Neural progenitor cell (in vitro differentiated cells): ENCODE measurements at regions not wholly inside any gene's neighbourhood (a gene's known extent, or its start where the extent isn't known, plus 50 kb on each side); places are given as distances from the start of the nearest gene placed in this dataset.

Experiments used
- DNase-seq: peaks from one replicate; pipeline ENCODE4 v3.0.0-alpha.2; 2016; ENCODE audit warnings: low spot score
- H2AFZ ChIP-seq: fragments of 200-600 bp; sonication (generic); replicated peaks from 2 replicates; pipeline ENCODE4 v1.6.1; 2016; ENCODE audit warnings: antibody characterized with exemption
- H3F3A ChIP-seq: fragments of 200-600 bp; sonication (generic); 2 replicates; pipeline ENCODE4 v1.6.1; 2016; ENCODE audit warnings: antibody characterized with exemption, low read depth
- H3K27ac ChIP-seq: fragments of 200-600 bp; sonication (generic); 2 replicates; pipeline ENCODE4 v1.5.1; 2016; ENCODE audit warnings: mild to moderate bottlenecking
- H3K27me3 ChIP-seq: fragments of 200-600 bp; sonication (generic); 2 replicates; pipeline ENCODE4 v1.6.1; 2016; ENCODE audit warnings: mild to moderate bottlenecking, moderate library complexity
- H3K36me3 ChIP-seq: fragments of 200-600 bp; sonication (generic); 2 replicates; pipeline ENCODE4 v1.5.1; 2016
- H3K4me1 ChIP-seq: fragments of 200-600 bp; sonication (generic); 2 replicates; pipeline ENCODE4 v1.6.1; 2016; ENCODE audit warnings: mixed run types
- H3K4me2 ChIP-seq: fragments of 200-600 bp; sonication (generic); 2 replicates; pipeline ENCODE4 v1.6.1; 2016
- H3K4me3 ChIP-seq: fragments of 200-600 bp; sonication (generic); 2 replicates; pipeline ENCODE4 v1.5.1; 2016
- H3K79me2 ChIP-seq: fragments of 200-600 bp; sonication (generic); 2 replicates; pipeline ENCODE4 v1.6.1; 2016; ENCODE audit warnings: low read depth
- H3K9ac ChIP-seq: fragments of 200-600 bp; sonication (generic); 2 replicates; pipeline ENCODE4 v1.6.1; 2016
- H3K9me3 ChIP-seq: fragments of 200-600 bp; sonication (generic); 2 replicates; pipeline ENCODE4 v1.5.1; 2016; ENCODE audit warnings: low read depth
- H4K20me1 ChIP-seq: fragments of 200-600 bp; sonication (generic); 2 replicates; pipeline ENCODE4 v1.6.1; 2016; ENCODE audit warnings: low read depth
- H3K27ac Mint-ChIP-seq: 3 replicates; pipeline ENCODE4 v1.8.0; 2021; ENCODE audit warnings: mixed read lengths
- H3K27me3 Mint-ChIP-seq: 2 replicates; pipeline ENCODE4 v1.8.0; 2022; ENCODE audit warnings: low read depth, mild to moderate bottlenecking, inconsistent platforms, moderate library complexity, mixed read lengths; ENCODE audit not compliant: insufficient read depth
- H3K36me3 Mint-ChIP-seq: 3 replicates; pipeline ENCODE4 v1.8.0; 2021; ENCODE audit warnings: mixed read lengths
- H3K4me1 Mint-ChIP-seq: 3 replicates; pipeline ENCODE4 v1.8.0; 2021; ENCODE audit warnings: mixed read lengths
- H3K4me3 Mint-ChIP-seq: 3 replicates; pipeline ENCODE4 v1.8.0; 2021; ENCODE audit warnings: mild to moderate bottlenecking, moderate library complexity, mixed read lengths
- H3K9me3 Mint-ChIP-seq: 3 replicates; pipeline ENCODE4 v1.8.0; 2020; ENCODE audit warnings: mixed read lengths
- CTCF ChIP-seq: fragments of 200-600 bp; sonication (generic); IDR thresholded peaks from 2 replicates; pipeline ENCODE4 v1.5.1; 2017; ENCODE audit warnings: antibody characterized with exemption, mild to moderate bottlenecking
- EZH2 ChIP-seq: fragments of 200-600 bp; sonication (generic); IDR thresholded peaks from 2 replicates; pipeline ENCODE4 v1.6.1; 2017; ENCODE audit warnings: antibody characterized with exemption, mild to moderate bottlenecking, moderate library complexity
- EZH2phosphoT487 ChIP-seq: fragments of 200-600 bp; sonication (generic); IDR thresholded peaks from 2 replicates; pipeline ENCODE4 v1.6.1; 2017; ENCODE audit warnings: antibody characterized with exemption

- H3K27me3 Mint-ChIP-seq, result peaks cover 2% of the 10 kb centered on the region
- no peaks in the 10 kb centered on the region for H3K27me3 ChIP-seq
- H3K4me2 ChIP-seq, result no peak overlapping the region
- no peaks in the 10 kb centered on the region for H3K36me3 ChIP-seq
- H3K4me3 ChIP-seq, result no peak overlapping the region
- H3K9ac ChIP-seq, result no peak overlapping the region
- H3K27ac Mint-ChIP-seq, result no peak overlapping the region
- no peaks in the 10 kb centered on the region for H3K79me2 ChIP-seq
- H3K9me3 Mint-ChIP-seq, result no peaks in the 10 kb centered on the region
- H3K36me3 Mint-ChIP-seq, result no peaks in the 10 kb centered on the region
- no peak for TF ChIP-seq EZH2
- TF ChIP-seq CTCF, result no peak
- no peak for TF ChIP-seq EZH2phosphoT487
- H3K9me3 ChIP-seq, result no peaks in the 10 kb centered on the region
- no peak overlapping the region for H3K27ac ChIP-seq
- no peaks in the 10 kb centered on the region for H3F3A ChIP-seq
- no peaks in the 10 kb centered on the region for H3K4me1 ChIP-seq
- no peaks in the 10 kb centered on the region for H4K20me1 ChIP-seq
- no peak overlapping the region for H3K4me3 Mint-ChIP-seq
- no peak overlapping the region for H2AFZ ChIP-seq
- no peaks in the 10 kb centered on the region for H3K4me1 Mint-ChIP-seq
- DNase-seq, result no peak
Measured at GRCh38 chr4:117661091-117662072, 372.9 kb upstream of the NDST3 start.

GRCh38 chr4:117664706-117665444 lies 369.4 kb upstream of the NDST3 start:
- H3K4me3 ChIP-seq, result no peak overlapping the region
- no peak overlapping the region for H3K27ac ChIP-seq
- Mint-ChIP-seq H3K9me3 (no peaks in the 10 kb centered on the region), H3K27me3 (no peaks in the 10 kb centered on the region), H3K4me1 (no peaks in the 10 kb centered on the region), H3K27ac (no peak overlapping the region), H3K36me3 (no peaks in the 10 kb centered on the region), H3K4me3 (no peak overlapping the region)
- no peak overlapping the region for H2AFZ ChIP-seq
- no peaks in the 10 kb centered on the region for H3K27me3 ChIP-seq
- H3K4me2 ChIP-seq, result no peak overlapping the region
- TF ChIP-seq EZH2phosphoT487 (no peak), EZH2 (no peak), CTCF (no peak)
- no peaks in the 10 kb centered on the region for H3K36me3 ChIP-seq
- H3K4me1 ChIP-seq, result no peaks in the 10 kb centered on the region
- no peaks in the 10 kb centered on the region for H4K20me1 ChIP-seq
- H3K79me2 ChIP-seq, result no peaks in the 10 kb centered on the region
- H3F3A ChIP-seq, result no peaks in the 10 kb centered on the region
- no peaks in the 10 kb centered on the region for H3K9me3 ChIP-seq
- no peak for DNase-seq
- H3K9ac ChIP-seq, result no peak overlapping the region

- Histone ChIP-seq H3K9ac (no peak overlapping the region), H3K9me3 (no peaks in the 10 kb centered on the region), H3K36me3 (no peaks in the 10 kb centered on the region), H2AFZ (no peak overlapping the region), H3K27ac (no peak overlapping the region), H3K4me3 (no peak overlapping the region), H3K4me2 (no peak overlapping the region), H3K4me1 (no peaks in the 10 kb centered on the region), H4K20me1 (no peaks in the 10 kb centered on the region), H3K27me3 (no peaks in the 10 kb centered on the region), H3F3A (no peaks in the 10 kb centered on the region), H3K79me2 (no peaks in the 10 kb centered on the region)
- Mint-ChIP-seq H3K4me3 (no peak overlapping the region), H3K27ac (no peak overlapping the region), H3K36me3 (no peaks in the 10 kb centered on the region), H3K4me1 (no peaks in the 10 kb centered on the region), H3K9me3 (no peaks in the 10 kb centered on the region), H3K27me3 (no peaks in the 10 kb centered on the region)
- no peak for TF ChIP-seq EZH2phosphoT487
- no peak for DNase-seq
Measured at GRCh38 chr4:117676153-117676552, 358.1 kb upstream of the NDST3 start.
